Muscle layer of colon (tissue), 2 donors: ENCODE measurements at regions not wholly inside any gene's neighbourhood (a gene's known extent, or its start where the extent isn't known, plus 50 kb on each side); places are given as distances from the start of the nearest gene placed in this dataset.

ENCODE experiments used
- H3K27ac ChIP-seq: one replicate; pipeline ENCODE4 v1.7.0; 2013; ENCODE audit warnings: low read depth, mild to moderate bottlenecking, low read length, moderate library complexity
- H3K27me3 ChIP-seq, 2 donors: one replicate each; pipeline ENCODE4 v1.7.0; 2013; ENCODE audit warnings: low read length in 2 of 2, mild to moderate bottlenecking in 2 of 2; ENCODE audit not compliant: insufficient read depth in 2 of 2, control insufficient read depth in 1 of 2
- H3K36me3 ChIP-seq: one replicate; pipeline ENCODE4 v1.7.0; 2013; ENCODE audit warnings: mild to moderate bottlenecking, low read length; ENCODE audit not compliant: insufficient read depth
- H3K4me1 ChIP-seq: one replicate; pipeline ENCODE4 v1.7.0; 2013; ENCODE audit warnings: mild to moderate bottlenecking, low read length; ENCODE audit not compliant: insufficient read depth
- H3K4me3 ChIP-seq, 2 donors: one replicate each; pipeline ENCODE4 v1.7.0; 2013; ENCODE audit warnings: low read length in 2 of 2, low read depth in 1 of 2, mild to moderate bottlenecking in 1 of 2, moderate library complexity in 1 of 2
- H3K9ac ChIP-seq: one replicate; pipeline ENCODE4 v1.7.0; 2013; ENCODE audit warnings: low read length
- H3K9me3 ChIP-seq: one replicate; pipeline ENCODE4 v1.7.0; 2013; ENCODE audit warnings: mild to moderate bottlenecking, low read length
- donor health status: abdominal sarcoma.
- donor health status: Adenocarcinoma of cecum.

- Histone ChIP-seq H3K36me3 (no peaks in the 10 kb centered on the region), H3K27me3 (no peaks in the 10 kb centered on the region), H3K27ac (no peak overlapping the region), H3K9ac (no peak overlapping the region), H3K9me3 (no peaks in the 10 kb centered on the region), H3K4me1 (peaks cover 9% of the 10 kb centered on the region), H3K4me3 (no peak overlapping the region)
These were observed 62.0 kb upstream of the IGFBP3 start for GRCh38 chr7:45982907-45983719.

GRCh38 chr7:45982132-45982531, 61.1 kb upstream of the IGFBP3 start:
- Histone ChIP-seq H3K9ac (no peak overlapping the region), H3K27ac (no peak overlapping the region), H3K9me3 (no peaks in the 10 kb centered on the region), H3K36me3 (no peaks in the 10 kb centered on the region), H3K4me3 (no peak overlapping the region), H3K27me3 (no peaks in the 10 kb centered on the region), H3K4me1 (peaks cover 14% of the 10 kb centered on the region)

GRCh38 chr7:45980973-45981372, 59.9 kb upstream of the IGFBP3 start:
- H3K4me3 ChIP-seq, result no peak overlapping the region
- H3K9me3 ChIP-seq, result no peaks in the 10 kb centered on the region
- no peaks in the 10 kb centered on the region for H3K36me3 ChIP-seq
- no peak overlapping the region for H3K9ac ChIP-seq
- no peaks in the 10 kb centered on the region for H3K27me3 ChIP-seq
- peaks cover 14% of the 10 kb centered on the region for H3K4me1 ChIP-seq
- H3K27ac ChIP-seq, result no peak overlapping the region

GRCh38 chr7:45980181-45980905, 59.3 kb upstream of the IGFBP3 start:
- Histone ChIP-seq H3K9me3 (no peaks in the 10 kb centered on the region), H3K4me3 (no peak overlapping the region), H3K27me3 (no peaks in the 10 kb centered on the region), H3K4me1 (peaks cover 14% of the 10 kb centered on the region), H3K36me3 (no peaks in the 10 kb centered on the region), H3K27ac (no peak overlapping the region), H3K9ac (no peak overlapping the region)

GRCh38 chr7:45979275-45980180, 58.5 kb upstream of the IGFBP3 start:
- Histone ChIP-seq H3K4me1 (peaks cover 14% of the 10 kb centered on the region), H3K27me3 (no peaks in the 10 kb centered on the region), H3K9me3 (no peaks in the 10 kb centered on the region), H3K4me3 (no peak overlapping the region), H3K36me3 (no peaks in the 10 kb centered on the region), H3K9ac (no peak overlapping the region), H3K27ac (no peak overlapping the region)

GRCh38 chr7:45978731-45979211, 57.7 kb upstream of the IGFBP3 start:
- Histone ChIP-seq H3K36me3 (no peaks in the 10 kb centered on the region), H3K4me1 (peaks cover 14% of the 10 kb centered on the region), H3K9ac (no peak overlapping the region), H3K27me3 (no peaks in the 10 kb centered on the region), H3K9me3 (no peaks in the 10 kb centered on the region), H3K27ac (no peak overlapping the region), H3K4me3 (no peak overlapping the region)

GRCh38 chr7:45978010-45978681, 57.1 kb upstream of the IGFBP3 start:
- Histone ChIP-seq H3K27me3 (no peaks in the 10 kb centered on the region), H3K27ac (no peak overlapping the region), H3K9me3 (no peaks in the 10 kb centered on the region)

GRCh38 chr7:45977256-45977780, 56.2 kb upstream of the IGFBP3 start:
- no peaks in the 10 kb centered on the region for H3K36me3 ChIP-seq
- H3K4me1 ChIP-seq, result peaks cover 14% of the 10 kb centered on the region
- H3K9me3 ChIP-seq, result no peaks in the 10 kb centered on the region
- H3K9ac ChIP-seq, result no peak overlapping the region
- H3K27me3 ChIP-seq, result no peaks in the 10 kb centered on the region
- no peak overlapping the region for H3K4me3 ChIP-seq
- H3K27ac ChIP-seq, result no peak overlapping the region

More at GRCh38 chr7:45978010-45978681, 57.1 kb upstream of the IGFBP3 start:
- H3K4me3 ChIP-seq, result no peak overlapping the region
- no peaks in the 10 kb centered on the region for H3K36me3 ChIP-seq
- H3K9ac ChIP-seq, result no peak overlapping the region
- H3K4me1 ChIP-seq, result peaks cover 14% of the 10 kb centered on the region

GRCh38 chr7:45976485-45976856, 55.4 kb upstream of the IGFBP3 start:
- no peaks in the 10 kb centered on the region for H3K27me3 ChIP-seq
- H3K9me3 ChIP-seq, result no peaks in the 10 kb centered on the region
- H3K27ac ChIP-seq, result no peak overlapping the region
- no peak overlapping the region for H3K4me3 ChIP-seq
- no peak overlapping the region for H3K9ac ChIP-seq
- H3K36me3 ChIP-seq, result no peaks in the 10 kb centered on the region
- peaks cover 14% of the 10 kb centered on the region for H3K4me1 ChIP-seq

- H3K4me1 ChIP-seq, result peaks cover 14% of the 10 kb centered on the region
These were observed 54.9 kb upstream of the IGFBP3 start for GRCh38 chr7:45975847-45976484.

More at GRCh38 chr7:45975847-45976484, 54.9 kb upstream of the IGFBP3 start:
- Histone ChIP-seq H3K27me3 (no peaks in the 10 kb centered on the region), H3K9me3 (no peaks in the 10 kb centered on the region), H3K36me3 (no peaks in the 10 kb centered on the region), H3K9ac (no peak overlapping the region), H3K4me3 (no peak overlapping the region), H3K27ac (no peak overlapping the region)
